PC-3 (cell line): ENCODE measurements at regions not wholly inside any gene's neighbourhood (a gene's known extent, or its start where the extent isn't known, plus 50 kb on each side); places are given as distances from the start of the nearest gene placed in this dataset.

Source experiments
- ATAC-seq: fragments of 200-7000 bp; cut with Tn5 transposase; 2 replicates; pipeline ENCODE4 v1.9.1; 2020; ENCODE audit warnings: mild to moderate bottlenecking, moderate library complexity
- BruUV-seq: library from RNA; stranded (reverse); fragments of 400-500 nt; replicated peaks from 2 replicates; lab custom pipeline; 2021; lab: Mats Ljungman, UMichigan
- CTCF ChIA-PET: fragments of 300-600 bp; sonication (Branson Sonifier 250); formaldehyde crosslinking; loops from one replicate; lab custom pipeline; 2022; ENCODE audit warnings: antibody characterized with exemption; lab: Charles Lee
- POLR2A ChIA-PET: fragments of 300-600 bp; sonication (Branson Sonifier 250); formaldehyde crosslinking; loops from one replicate; lab custom pipeline; 2022; ENCODE audit warnings: antibody characterized with exemption; ENCODE audit not compliant: unreplicated experiment; lab: Charles Lee
- DNase-seq: peaks from one replicate; pipeline ENCODE4 v3.0.0-alpha.2; 2015
- H2AFZ ChIP-seq: fragments of 300-600 bp; sonication (generic); 2 replicates; pipeline ENCODE4 v1.6.0; 2016; ENCODE audit warnings: antibody characterized with exemption, low read length
- H3F3A ChIP-seq: fragments of 300-600 bp; sonication (generic); one replicate; pipeline ENCODE4 v1.6.0; 2017; ENCODE audit warnings: antibody characterized with exemption, low read length, control low read depth, mild to moderate bottlenecking; ENCODE audit not compliant: unreplicated experiment
- H3K27ac ChIP-seq: fragments of 300-600 bp; sonication (generic); 2 replicates; pipeline ENCODE4 v1.5.1; 2016; ENCODE audit warnings: mild to moderate bottlenecking, low read length
- H3K27me3 ChIP-seq: fragments of 300-600 bp; sonication (generic); 2 replicates; pipeline ENCODE4 v1.6.1; 2016; ENCODE audit warnings: low read length, mixed read lengths
- H3K36me3 ChIP-seq: fragments of 300-600 bp; sonication (generic); 2 replicates; pipeline ENCODE4 v1.6.1; 2016; ENCODE audit warnings: low read depth, mixed run types, low read length, mixed read lengths
- H3K4me1 ChIP-seq: fragments of 300-600 bp; sonication (generic); 2 replicates; pipeline ENCODE4 v1.5.1; 2016; ENCODE audit warnings: low read length; ENCODE audit not compliant: insufficient read depth
- H3K4me2 ChIP-seq: fragments of 300-600 bp; sonication (generic); 2 replicates; pipeline ENCODE4 v1.6.0; 2016; ENCODE audit warnings: low read length
- H3K4me3 ChIP-seq: fragments of 300-600 bp; sonication (generic); 2 replicates; pipeline ENCODE4 v1.5.1; 2016; ENCODE audit warnings: mild to moderate bottlenecking, low read length, mixed read lengths
- H3K79me2 ChIP-seq: fragments of 300-600 bp; sonication (generic); 2 replicates; pipeline ENCODE4 v1.6.1; 2017; ENCODE audit warnings: low read length, mixed read lengths
- H3K9ac ChIP-seq: fragments of 300-600 bp; sonication (generic); 2 replicates; pipeline ENCODE4 v1.6.0; 2016; ENCODE audit warnings: mild to moderate bottlenecking, low read length
- H3K9me2 ChIP-seq: fragments of 300-600 bp; sonication (generic); replicated peaks from 2 replicates; pipeline ENCODE4 v1.6.1; 2016; ENCODE audit warnings: mixed run types, low read length, mixed read lengths
- H3K9me3 ChIP-seq: fragments of 300-600 bp; sonication (generic); 2 replicates; pipeline ENCODE4 v1.6.1; 2016; ENCODE audit warnings: low read length, mixed read lengths
- H4K20me1 ChIP-seq: fragments of 300-600 bp; sonication (generic); 2 replicates; pipeline ENCODE4 v1.6.1; 2016; ENCODE audit warnings: low read length, mixed read lengths
- EZH2 ChIP-seq: fragments of 300-600 bp; sonication (generic); IDR thresholded peaks from one replicate; pipeline ENCODE4 v1.6.1; 2017; ENCODE audit warnings: antibody characterized with exemption, mild to moderate bottlenecking, low read length; ENCODE audit not compliant: unreplicated experiment
- EZH2phosphoT487 ChIP-seq: fragments of 300-600 bp; sonication (generic); IDR thresholded peaks from 2 replicates; pipeline ENCODE4 v1.6.1; 2018; ENCODE audit warnings: mild to moderate bottlenecking, antibody characterized with exemption, low read length, borderline replicate concordance
- intact Hi-C: fragments of 100-400 bp; cut with micrococcal nuclease; formaldehyde crosslinking; loops from 2 replicates; pipeline ENCODE4 v1.9.0; 2023
- TF ChIP-seq, protein P1 (sequence below): fragments of 300-600 bp; sonication (generic); conservative IDR thresholded peaks from 2 replicates; pipeline ENCODE4 v1.5.1; 2017; ENCODE audit warnings: antibody characterized with exemption, low read depth, mild to moderate bottlenecking, low read length

DNA sequence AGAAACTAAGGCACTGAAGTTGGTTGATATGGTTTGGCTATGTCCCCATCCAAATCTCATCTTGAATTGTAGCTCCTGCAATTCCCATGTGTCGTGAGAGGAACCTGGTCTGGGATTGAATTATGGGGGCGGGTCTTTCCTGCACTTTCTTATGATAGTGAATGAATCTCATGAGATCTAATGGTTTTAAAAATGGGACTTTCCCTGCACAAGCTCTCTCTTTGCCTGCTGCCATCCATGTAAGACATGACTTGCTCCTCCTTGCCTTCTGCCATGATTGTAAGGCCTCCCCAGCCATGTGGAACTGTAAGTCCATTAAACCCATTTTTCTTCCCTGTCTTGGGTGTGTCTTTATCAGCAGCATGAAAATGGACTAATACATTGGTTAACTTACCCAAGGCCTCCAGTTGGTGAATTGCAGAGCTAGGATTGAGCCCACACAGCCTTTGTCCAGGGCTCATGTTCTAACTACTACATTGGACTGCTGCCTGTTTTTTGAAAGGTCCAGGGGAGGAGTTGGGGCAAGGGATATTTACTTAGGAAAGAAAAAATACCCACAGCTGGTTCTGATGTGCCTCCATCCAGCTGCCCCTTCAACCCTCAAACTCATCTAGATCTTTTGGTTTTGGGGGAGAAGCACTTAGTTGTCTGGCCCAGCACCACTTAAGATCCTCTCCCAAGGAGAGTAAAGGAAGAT, 107.8 kb upstream of the NAV2 start:
- ChIA-PET CTCF (no interaction called here), POLR2A (no interaction called here)
- Histone ChIP-seq H3K4me1 (no peaks in the 10 kb centered on the region), H3K9me3 (no peaks in the 10 kb centered on the region), H3K9me2 (no peaks in the 10 kb centered on the region), H3F3A (no peaks in the 10 kb centered on the region), H3K4me3 (no peak overlapping the region), H3K79me2 (no peaks in the 10 kb centered on the region), H3K9ac (no peak overlapping the region), H4K20me1 (no peaks in the 10 kb centered on the region), H2AFZ (no peak overlapping the region), H3K36me3 (no peaks in the 10 kb centered on the region), H3K27me3 (no peaks in the 10 kb centered on the region), H3K27ac (no peak overlapping the region), H3K4me2 (no peak overlapping the region)
- TF ChIP-seq EZH2phosphoT487 (no peak), EZH2 (no peak)
- TF ChIP-seq, protein P1, sequence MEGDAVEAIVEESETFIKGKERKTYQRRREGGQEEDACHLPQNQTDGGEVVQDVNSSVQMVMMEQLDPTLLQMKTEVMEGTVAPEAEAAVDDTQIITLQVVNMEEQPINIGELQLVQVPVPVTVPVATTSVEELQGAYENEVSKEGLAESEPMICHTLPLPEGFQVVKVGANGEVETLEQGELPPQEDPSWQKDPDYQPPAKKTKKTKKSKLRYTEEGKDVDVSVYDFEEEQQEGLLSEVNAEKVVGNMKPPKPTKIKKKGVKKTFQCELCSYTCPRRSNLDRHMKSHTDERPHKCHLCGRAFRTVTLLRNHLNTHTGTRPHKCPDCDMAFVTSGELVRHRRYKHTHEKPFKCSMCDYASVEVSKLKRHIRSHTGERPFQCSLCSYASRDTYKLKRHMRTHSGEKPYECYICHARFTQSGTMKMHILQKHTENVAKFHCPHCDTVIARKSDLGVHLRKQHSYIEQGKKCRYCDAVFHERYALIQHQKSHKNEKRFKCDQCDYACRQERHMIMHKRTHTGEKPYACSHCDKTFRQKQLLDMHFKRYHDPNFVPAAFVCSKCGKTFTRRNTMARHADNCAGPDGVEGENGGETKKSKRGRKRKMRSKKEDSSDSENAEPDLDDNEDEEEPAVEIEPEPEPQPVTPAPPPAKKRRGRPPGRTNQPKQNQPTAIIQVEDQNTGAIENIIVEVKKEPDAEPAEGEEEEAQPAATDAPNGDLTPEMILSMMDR: no peak
- intact Hi-C loops: no loop called here
- no TSS peak for BruUV-seq
- no peak for DNase-seq
- no peak for ATAC-seq

DNA sequence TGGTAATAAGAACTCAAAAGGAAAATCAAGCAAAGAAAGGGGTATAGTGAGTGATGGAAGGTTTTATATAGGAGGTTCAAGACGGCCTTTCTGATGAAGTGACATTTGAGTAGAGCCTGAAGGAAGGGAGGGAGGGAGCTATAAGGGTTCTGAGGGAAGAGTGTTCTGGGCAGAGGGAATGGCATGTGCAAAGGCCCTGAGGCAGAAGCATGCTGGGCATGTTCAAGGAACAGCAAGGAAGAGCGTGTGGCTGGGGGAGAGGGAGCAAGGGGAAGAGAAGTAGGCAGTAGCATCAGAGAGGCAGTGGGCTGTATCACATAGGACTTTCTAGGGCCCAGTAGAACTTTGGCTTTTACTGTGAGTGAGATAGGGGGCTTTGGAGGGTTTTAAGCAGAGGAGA, 108.9 kb upstream of the NAV2 start:
- H3K9ac ChIP-seq: no peak overlapping the region
- H3K27ac ChIP-seq: no peak overlapping the region
- no TSS peak for BruUV-seq
- no peaks in the 10 kb centered on the region for H4K20me1 ChIP-seq
- ATAC-seq: no peak
- no peaks in the 10 kb centered on the region for H3K79me2 ChIP-seq
- H3K4me2 ChIP-seq: no peak overlapping the region
- H3F3A ChIP-seq: no peaks in the 10 kb centered on the region
- TF ChIP-seq EZH2 (no peak), EZH2phosphoT487 (no peak)
- TF ChIP-seq, protein P1: no peak
- H3K9me3 ChIP-seq: no peaks in the 10 kb centered on the region
- no peaks in the 10 kb centered on the region for H3K4me1 ChIP-seq
- ChIA-PET POLR2A (no interaction called here), CTCF (no interaction called here)
- no peaks in the 10 kb centered on the region for H3K36me3 ChIP-seq
- H3K4me3 ChIP-seq: no peak overlapping the region
- no peaks in the 10 kb centered on the region for H3K27me3 ChIP-seq
- no peak for DNase-seq
- H2AFZ ChIP-seq: no peak overlapping the region
- H3K9me2 ChIP-seq: no peaks in the 10 kb centered on the region
- intact Hi-C loops: no loop called here

DNA sequence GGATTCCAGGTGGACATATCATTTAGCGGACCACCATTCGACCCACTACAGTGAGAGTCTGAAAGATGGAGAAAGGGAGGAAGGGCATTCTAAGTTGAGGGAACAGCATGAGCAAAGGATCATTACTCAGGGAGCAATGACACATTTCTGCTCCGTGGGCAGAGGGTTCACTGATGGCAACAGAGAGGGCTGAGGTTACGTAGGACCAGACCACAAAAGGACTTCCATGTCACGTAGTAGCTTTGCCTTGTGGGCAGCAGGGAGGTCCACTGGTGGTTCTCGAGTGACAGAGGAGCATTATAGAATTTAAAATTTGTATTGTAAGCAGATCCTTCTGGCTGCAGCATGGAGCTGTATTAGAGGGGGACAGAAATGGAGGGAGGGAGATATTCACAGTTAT, 109.7 kb upstream of the NAV2 start:
- H3K9me3 ChIP-seq: no peaks in the 10 kb centered on the region
- H3F3A ChIP-seq: no peaks in the 10 kb centered on the region
- CTCF ChIA-PET: no interaction called here
- peaks cover 1% of the 10 kb centered on the region; the same call in 1 of the 2 replicates for H3K4me1 ChIP-seq
- ATAC-seq: no peak
- no peak for DNase-seq
- BruUV-seq: no TSS peak
- no peaks in the 10 kb centered on the region for H3K79me2 ChIP-seq
- TF ChIP-seq, protein P1: no peak
- TF ChIP-seq EZH2phosphoT487 (no peak), EZH2 (no peak)
- no peak overlapping the region for H3K4me2 ChIP-seq
- no peak overlapping the region for H3K4me3 ChIP-seq
- POLR2A ChIA-PET: no interaction called here
- no peak overlapping the region for H3K9ac ChIP-seq
- no peaks in the 10 kb centered on the region for H3K36me3 ChIP-seq
- H4K20me1 ChIP-seq: no peaks in the 10 kb centered on the region
- no peak overlapping the region for H2AFZ ChIP-seq
- H3K9me2 ChIP-seq: no peaks in the 10 kb centered on the region
- intact Hi-C loops: no loop called here
- H3K27ac ChIP-seq: no peak overlapping the region
- no peaks in the 10 kb centered on the region for H3K27me3 ChIP-seq
